GM19023 (cell line): ENCODE measurements at regions not wholly inside any gene's neighbourhood (a gene's known extent, or its start where the extent isn't known, plus 50 kb on each side); places are given as distances from the start of the nearest gene placed in this dataset.
"Not testable (repeated sequence)": the region's sequence is repeated elsewhere in the genome, so short reads cannot be mapped to it uniquely, and the experiment has no call there.

Experiments used
- ATAC-seq: cut with Tn5 transposase; IDR thresholded peaks from one replicate; pipeline ENCODE4 v1.9.1; 2021; ENCODE audit warnings: mild to moderate bottlenecking, moderate library complexity; ENCODE audit not compliant: unreplicated experiment

DNA sequence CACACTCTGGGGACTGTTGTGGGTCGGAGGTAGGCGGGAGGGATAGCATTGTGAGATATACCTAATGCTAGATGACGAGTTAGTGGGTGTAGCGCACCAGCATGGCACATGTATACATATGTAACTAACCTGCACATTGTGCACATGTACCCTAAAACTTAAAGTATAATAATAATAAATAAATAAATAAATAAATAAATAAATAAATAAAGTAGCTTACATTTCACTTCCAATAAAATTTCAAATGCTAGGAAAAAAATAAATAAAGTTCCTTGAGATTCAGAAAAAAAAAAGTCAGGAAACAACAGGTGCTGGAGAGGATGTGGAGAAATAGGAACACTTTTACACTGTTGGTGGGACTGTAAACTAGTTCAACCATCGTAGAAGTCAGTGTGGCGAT is 353.5 kb upstream of the UBE2E2 start:
- not testable (repeated sequence) for ATAC-seq

DNA sequence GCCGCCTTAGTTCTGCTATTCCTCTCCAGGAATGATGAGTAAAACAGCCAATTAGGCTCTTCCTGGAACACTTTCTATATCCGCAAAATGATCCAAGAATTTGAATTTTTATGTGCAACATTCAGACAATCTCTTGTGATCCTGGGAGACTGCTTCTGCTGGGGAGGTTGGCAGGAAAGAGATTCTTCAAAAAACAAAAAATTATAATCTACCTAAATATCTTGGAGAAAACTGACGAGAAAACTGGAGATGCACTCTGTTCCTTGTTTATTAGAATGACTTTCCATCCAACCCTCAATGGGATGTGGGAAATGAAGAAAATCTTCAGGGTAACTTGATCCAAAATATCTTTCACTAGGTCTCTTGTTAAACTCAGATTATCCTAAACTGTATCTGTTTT is 346.3 kb upstream of the UBE2E2 start:
- no peak for ATAC-seq

GRCh38 chr3:22858486-22858885 is 344.6 kb upstream of the UBE2E2 start:
- ATAC-seq = no peak

DNA sequence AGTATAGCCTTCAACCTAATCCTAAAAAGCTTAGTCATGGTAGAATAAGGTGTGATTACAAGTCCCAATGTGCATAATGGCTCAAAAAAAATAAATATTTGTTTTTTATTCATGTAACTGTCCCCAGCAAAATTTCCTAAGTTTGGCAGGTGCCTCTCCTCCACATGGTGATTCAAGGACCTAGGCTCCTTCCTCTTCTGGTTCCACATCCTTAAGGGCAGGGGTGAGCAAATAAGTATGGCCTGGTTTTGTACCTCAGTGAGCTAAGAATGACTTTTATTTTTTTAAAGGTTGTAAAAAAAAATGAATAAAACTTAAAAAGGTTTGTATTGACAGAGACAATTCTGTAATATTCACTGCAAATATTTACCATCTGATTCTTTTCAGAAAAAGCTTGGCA is 343.5 kb upstream of the UBE2E2 start:
- no peak for ATAC-seq

DNA sequence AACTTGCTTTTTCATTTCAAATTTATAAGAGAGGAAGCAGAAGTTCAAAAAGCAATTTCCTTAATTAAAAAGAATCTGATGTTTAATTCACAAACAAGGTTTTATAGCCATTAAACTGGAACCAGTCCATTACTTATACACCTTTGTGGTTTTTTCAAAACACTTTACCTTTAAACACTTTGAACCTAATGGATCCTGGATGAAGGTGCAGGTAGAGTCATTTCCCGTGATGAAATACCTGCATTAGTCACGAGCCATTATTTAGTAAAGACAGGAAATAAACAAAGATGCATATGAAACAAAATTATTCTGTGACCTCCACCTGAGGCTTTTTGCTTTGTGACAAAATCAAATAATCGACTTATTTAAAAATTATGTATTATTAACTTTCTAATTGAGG is 341.7 kb upstream of the UBE2E2 start:
- ATAC-seq = no peak

- ATAC-seq = no peak
These were observed 341.0 kb upstream of the UBE2E2 start for GRCh38 chr3:22862111-22862510.

DNA sequence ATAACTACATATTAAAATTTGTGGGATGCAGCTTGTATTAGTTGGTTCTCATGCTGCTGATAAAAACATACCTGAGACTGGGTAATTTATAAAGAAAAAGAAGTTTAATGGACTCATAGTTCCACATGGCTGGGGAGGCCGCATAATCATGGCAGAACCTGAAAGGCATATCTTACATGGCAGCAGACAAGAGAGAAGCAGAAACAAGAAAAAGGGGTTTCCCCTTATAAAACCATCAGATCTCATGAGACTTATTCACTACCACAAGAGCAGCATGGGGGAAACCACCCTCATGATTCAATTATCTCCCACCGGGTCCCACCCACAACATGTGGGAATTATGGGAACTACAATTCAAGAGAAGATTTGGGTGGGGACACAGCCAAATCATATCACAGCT is 320.3 kb upstream of the UBE2E2 start:
- ATAC-seq = not testable (repeated sequence)

- ATAC-seq = no peak
These were observed 318.1 kb upstream of the UBE2E2 start for GRCh38 chr3:22885039-22885438.

GRCh38 chr3:22885574-22886341 is 317.4 kb upstream of the UBE2E2 start:
- no peak for ATAC-seq

DNA sequence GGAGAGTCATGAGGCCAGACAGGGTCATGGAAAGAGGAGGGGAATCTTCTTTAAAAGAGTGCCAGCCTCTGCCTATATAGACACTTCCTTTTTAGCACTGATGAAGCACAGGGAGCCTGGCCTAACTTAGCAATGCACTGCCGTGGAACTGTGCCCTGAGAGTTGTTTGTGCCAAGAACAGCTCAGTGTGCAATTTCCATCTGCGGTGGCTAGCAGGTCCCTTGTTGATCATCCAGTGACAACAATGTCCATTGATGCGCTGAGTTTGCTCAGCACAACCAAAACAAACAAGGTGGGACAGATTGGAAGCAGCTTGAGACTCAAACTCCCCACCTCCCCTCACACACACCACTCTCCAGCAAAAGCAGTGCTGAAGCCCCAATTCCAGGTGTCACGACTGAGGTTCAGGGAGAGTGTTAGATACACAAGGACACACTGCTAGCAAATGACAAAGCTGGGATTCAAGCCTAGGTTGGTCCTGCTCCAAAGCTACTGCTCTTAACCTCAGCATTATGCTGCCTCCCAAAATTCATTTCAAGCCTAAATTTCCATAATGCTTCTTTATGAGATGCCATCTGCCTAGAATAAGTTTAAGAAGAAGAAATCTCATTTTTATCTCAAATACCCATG is 316.6 kb upstream of the UBE2E2 start:
- ATAC-seq = no peak

DNA sequence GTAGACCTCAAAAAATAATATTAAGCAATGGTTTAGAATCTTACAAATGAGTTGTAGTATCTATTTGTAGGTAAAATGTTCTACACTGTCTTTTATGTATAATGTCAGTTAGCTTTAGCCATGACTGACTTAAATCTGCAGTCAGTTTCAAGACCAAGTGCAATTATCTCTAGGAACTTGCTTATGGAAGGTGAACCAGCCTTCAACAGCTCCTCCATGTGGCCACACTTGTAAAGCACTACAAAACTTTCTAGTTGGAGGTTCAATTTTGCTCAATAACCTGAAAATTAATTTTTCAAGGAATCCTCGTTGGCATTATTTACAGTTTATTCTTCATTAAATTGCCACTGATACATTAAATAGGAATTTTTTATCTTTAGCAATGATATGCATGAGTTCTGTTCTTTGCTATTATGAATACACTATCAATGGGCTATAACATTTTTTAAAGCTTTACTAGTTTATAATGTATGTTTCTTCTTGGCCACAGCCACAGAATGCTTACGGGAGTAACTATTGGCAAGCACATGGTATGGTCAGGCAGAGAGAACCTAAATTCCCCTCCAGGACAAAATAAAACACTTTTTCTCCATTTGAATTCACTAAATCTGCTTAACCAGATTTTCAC is 315.3 kb upstream of the UBE2E2 start:
- no peak for ATAC-seq

- no peak for ATAC-seq
These were observed 310.0 kb upstream of the UBE2E2 start for GRCh38 chr3:22893101-22893500.

DNA sequence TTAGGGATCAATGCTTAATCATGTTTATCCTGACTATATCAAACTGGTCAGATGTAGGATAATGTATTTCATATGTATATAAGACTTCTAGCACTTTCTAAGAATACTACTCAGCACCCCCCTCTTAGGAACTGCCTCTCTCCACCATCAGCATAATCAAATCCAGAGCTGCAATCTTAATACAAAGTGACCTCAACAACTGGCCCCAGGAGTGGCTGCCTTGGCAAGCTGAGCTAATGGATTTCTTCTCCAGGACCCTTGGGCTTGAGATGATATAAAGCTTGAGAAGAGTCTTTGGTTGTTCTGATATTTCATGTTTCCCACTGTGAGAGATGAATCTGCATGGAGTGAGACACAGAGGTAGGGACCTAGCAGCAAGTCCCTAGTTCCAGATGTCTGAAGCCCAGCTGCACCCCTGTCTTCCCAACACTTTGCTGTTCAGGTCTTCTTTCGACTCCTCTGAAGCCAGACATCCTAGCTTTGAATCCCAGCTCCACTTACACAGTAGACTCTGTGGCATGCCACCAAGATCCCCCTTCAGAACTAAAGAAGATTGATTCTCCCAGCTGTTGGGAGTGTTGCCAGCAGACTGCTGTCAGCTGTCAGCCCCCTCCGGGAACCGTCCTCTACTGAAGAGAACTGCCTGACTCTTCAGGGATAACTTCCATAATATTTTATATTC is 309.3 kb upstream of the UBE2E2 start:
- ATAC-seq = no peak

- ATAC-seq = no peak
These were observed 308.3 kb upstream of the UBE2E2 start for GRCh38 chr3:22894865-22895264.

- ATAC-seq = no peak
These were observed 307.5 kb upstream of the UBE2E2 start for GRCh38 chr3:22895671-22896070.

GRCh38 chr3:22898558-22898957 is 304.6 kb upstream of the UBE2E2 start:
- ATAC-seq = no peak

- no peak for ATAC-seq
These were observed 303.7 kb upstream of the UBE2E2 start for GRCh38 chr3:22899441-22899840.

- ATAC-seq = no peak
These were observed 302.8 kb upstream of the UBE2E2 start for GRCh38 chr3:22900296-22900695.

GRCh38 chr3:22901684-22902083 is 301.4 kb upstream of the UBE2E2 start:
- ATAC-seq = no peak

DNA sequence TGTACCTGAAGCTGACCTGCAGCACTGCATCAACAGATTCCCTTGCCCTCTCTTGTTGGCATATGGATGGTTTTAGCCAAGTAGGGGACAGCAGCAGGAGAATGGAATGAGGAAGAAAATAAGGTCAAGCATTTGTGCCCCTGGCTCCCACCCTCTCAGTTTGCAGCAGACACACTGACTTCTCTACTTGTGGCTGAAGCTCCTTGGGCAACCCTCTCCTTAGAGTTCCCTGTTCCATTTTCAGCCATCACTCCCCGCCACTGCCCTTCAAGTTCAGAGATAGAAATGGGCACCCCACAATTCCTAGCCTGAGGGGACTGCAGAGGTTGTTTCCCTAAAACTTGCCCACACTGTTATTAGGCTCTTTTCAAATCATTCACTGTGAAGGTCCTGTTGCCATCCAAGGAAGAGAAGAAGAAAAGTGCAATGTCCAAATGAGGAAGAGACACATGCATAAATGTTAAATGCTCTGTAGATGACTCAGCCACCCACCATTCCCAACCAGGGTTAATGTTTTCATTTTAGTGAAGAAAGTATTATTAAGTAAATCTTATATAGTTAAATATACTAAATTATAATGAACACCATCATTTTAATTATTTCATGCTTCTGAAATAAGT is 295.9 kb upstream of the UBE2E2 start:
- ATAC-seq = no peak

DNA sequence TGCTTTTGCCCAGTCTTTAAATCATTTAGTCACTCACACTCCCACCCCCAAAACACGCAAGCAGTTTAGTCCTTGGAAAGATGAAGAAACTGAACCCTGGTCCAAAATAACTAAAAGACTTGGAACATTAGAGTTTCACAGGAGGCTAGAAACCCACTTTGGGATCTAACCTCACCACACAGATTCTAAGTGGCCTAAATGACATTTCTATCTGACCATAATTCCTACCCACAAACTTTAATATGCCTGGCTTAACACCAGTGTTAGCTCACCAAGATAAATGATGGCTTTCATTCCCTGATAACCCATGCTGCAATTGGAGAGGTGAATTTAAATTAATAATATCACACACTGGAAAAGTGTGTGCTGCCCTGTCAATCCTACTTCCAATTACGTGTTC is 295.3 kb upstream of the UBE2E2 start:
- no peak for ATAC-seq
